GM23338 (cell line): ENCODE measurements at regions not wholly inside any gene's neighbourhood (a gene's known extent, or its start where the extent isn't known, plus 50 kb on each side); places are given as distances from the start of the nearest gene placed in this dataset.

Experiments used
- CREB1 ChIP-seq: fragments of 250-450 bp; sonication (Bioruptor Pico); IDR thresholded peaks from 2 replicates; pipeline ENCODE4 v1.5.0; 2020; ENCODE audit warnings: low read depth, mild to moderate bottlenecking, moderate library complexity
- ETS1 ChIP-seq: IDR thresholded peaks from 2 replicates; pipeline ENCODE4 v1.6.1; 2016; ENCODE audit warnings: antibody characterized with exemption
- EZH2 ChIP-seq: fragments of 200-600 bp; sonication (generic); IDR thresholded peaks from one replicate; pipeline ENCODE4 v1.8.0; 2017; ENCODE audit warnings: antibody characterized with exemption, mild to moderate bottlenecking, low read depth; ENCODE audit not compliant: unreplicated experiment
- EZH2phosphoT487 ChIP-seq: fragments of 200-600 bp; sonication (generic); IDR thresholded peaks from one replicate; pipeline ENCODE4 v1.8.1; 2018; ENCODE audit warnings: antibody characterized with exemption; ENCODE audit not compliant: unreplicated experiment
- JUNB ChIP-seq: IDR thresholded peaks from one replicate; pipeline ENCODE4 v1.6.1; 2016; ENCODE audit warnings: antibody characterized with exemption; ENCODE audit not compliant: unreplicated experiment
- NANOG ChIP-seq: IDR thresholded peaks from 2 replicates; pipeline ENCODE4 v1.6.1; 2016; ENCODE audit warnings: antibody characterized with exemption, borderline replicate concordance
- POLR2AphosphoS5 ChIP-seq: IDR thresholded peaks from 2 replicates; pipeline ENCODE4 v1.6.1; 2016; ENCODE audit warnings: antibody characterized with exemption, low read depth
- STAT1 ChIP-seq: IDR thresholded peaks from one replicate; pipeline ENCODE4 v1.6.1; 2016; ENCODE audit warnings: antibody characterized with exemption; ENCODE audit not compliant: unreplicated experiment
- ZNF331 ChIP-seq: fragments of 250-450 bp; sonication (Bioruptor Pico); IDR thresholded peaks from 2 replicates; pipeline ENCODE4 v1.5.0; 2020; ENCODE audit warnings: low read depth, mild to moderate bottlenecking, moderate library complexity
- ZNF462 ChIP-seq: fragments of 250-450 bp; sonication (Bioruptor Pico); IDR thresholded peaks from 2 replicates; pipeline ENCODE4 v1.5.0; 2020; ENCODE audit warnings: mild to moderate bottlenecking, moderate library complexity
- TF ChIP-seq, protein P1 (sequence below), 2 experiments: fragments of 200-600 bp in 1 of 2; sonication (generic) in 1 of 2; conservative IDR thresholded peaks; 2 replicates each; pipeline versions ENCODE4 v1.5.1 to v1.6.1; 2016 to 2017; ENCODE audit warnings: antibody characterized with exemption in 2 of 2, low read depth in 2 of 2, mild to moderate bottlenecking in 2 of 2, moderate library complexity in 1 of 2
- TF ChIP-seq, protein P2 (sequence below): IDR thresholded peaks from one replicate; pipeline ENCODE4 v1.6.1; 2018; ENCODE audit warnings: antibody characterized with exemption; ENCODE audit not compliant: unreplicated experiment

DNA sequence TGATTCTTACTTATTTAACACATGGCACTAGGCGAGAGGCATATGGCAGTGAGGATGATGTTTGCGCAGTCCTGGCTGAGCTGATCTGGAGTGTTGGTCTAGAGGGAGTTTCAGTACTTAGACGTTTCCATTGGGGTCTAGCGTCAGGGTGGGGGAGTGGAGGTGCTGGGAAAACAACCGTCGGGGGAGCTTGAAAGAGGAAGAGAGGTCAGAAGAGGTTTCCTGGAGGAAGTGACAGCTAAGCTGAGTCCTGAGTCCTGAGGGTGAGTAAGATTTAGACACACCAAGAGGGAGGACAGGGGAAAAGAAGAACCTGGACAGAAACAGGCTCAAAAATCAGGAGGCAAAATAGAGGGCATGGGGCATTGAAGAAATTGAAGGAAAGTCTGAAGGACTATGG, 81.4 kb downstream of the ALOX5AP start:
- TF ChIP-seq, protein P1, sequence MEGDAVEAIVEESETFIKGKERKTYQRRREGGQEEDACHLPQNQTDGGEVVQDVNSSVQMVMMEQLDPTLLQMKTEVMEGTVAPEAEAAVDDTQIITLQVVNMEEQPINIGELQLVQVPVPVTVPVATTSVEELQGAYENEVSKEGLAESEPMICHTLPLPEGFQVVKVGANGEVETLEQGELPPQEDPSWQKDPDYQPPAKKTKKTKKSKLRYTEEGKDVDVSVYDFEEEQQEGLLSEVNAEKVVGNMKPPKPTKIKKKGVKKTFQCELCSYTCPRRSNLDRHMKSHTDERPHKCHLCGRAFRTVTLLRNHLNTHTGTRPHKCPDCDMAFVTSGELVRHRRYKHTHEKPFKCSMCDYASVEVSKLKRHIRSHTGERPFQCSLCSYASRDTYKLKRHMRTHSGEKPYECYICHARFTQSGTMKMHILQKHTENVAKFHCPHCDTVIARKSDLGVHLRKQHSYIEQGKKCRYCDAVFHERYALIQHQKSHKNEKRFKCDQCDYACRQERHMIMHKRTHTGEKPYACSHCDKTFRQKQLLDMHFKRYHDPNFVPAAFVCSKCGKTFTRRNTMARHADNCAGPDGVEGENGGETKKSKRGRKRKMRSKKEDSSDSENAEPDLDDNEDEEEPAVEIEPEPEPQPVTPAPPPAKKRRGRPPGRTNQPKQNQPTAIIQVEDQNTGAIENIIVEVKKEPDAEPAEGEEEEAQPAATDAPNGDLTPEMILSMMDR (conservative IDR thresholded peaks at IDR 0.05; ENCODE audit: low read depth in 2 of 2): no peak
- TF ChIP-seq CREB1 (CRISPR knock-in tag): no peak
- no peak for TF ChIP-seq ZNF331 (CRISPR knock-in tag)
- TF ChIP-seq EZH2: no peak
- TF ChIP-seq POLR2AphosphoS5: no peak
- TF ChIP-seq EZH2phosphoT487: no peak
- no peak for TF ChIP-seq JUNB
- TF ChIP-seq, protein P2, sequence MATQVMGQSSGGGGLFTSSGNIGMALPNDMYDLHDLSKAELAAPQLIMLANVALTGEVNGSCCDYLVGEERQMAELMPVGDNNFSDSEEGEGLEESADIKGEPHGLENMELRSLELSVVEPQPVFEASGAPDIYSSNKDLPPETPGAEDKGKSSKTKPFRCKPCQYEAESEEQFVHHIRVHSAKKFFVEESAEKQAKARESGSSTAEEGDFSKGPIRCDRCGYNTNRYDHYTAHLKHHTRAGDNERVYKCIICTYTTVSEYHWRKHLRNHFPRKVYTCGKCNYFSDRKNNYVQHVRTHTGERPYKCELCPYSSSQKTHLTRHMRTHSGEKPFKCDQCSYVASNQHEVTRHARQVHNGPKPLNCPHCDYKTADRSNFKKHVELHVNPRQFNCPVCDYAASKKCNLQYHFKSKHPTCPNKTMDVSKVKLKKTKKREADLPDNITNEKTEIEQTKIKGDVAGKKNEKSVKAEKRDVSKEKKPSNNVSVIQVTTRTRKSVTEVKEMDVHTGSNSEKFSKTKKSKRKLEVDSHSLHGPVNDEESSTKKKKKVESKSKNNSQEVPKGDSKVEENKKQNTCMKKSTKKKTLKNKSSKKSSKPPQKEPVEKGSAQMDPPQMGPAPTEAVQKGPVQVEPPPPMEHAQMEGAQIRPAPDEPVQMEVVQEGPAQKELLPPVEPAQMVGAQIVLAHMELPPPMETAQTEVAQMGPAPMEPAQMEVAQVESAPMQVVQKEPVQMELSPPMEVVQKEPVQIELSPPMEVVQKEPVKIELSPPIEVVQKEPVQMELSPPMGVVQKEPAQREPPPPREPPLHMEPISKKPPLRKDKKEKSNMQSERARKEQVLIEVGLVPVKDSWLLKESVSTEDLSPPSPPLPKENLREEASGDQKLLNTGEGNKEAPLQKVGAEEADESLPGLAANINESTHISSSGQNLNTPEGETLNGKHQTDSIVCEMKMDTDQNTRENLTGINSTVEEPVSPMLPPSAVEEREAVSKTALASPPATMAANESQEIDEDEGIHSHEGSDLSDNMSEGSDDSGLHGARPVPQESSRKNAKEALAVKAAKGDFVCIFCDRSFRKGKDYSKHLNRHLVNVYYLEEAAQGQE: no peak
- TF ChIP-seq NANOG: no peak
- no peak for TF ChIP-seq STAT1
- no peak for TF ChIP-seq ETS1
- TF ChIP-seq ZNF462 (CRISPR knock-in tag): no peak
